ENCODE measurements at regions not wholly inside any gene's neighbourhood (a gene's known extent, or its start where the extent isn't known, plus 50 kb on each side); places are given as distances from the start of the nearest gene placed in this dataset.
A peak's percentile ranks its signal among the peaks of the same experiment; 100 is the strongest.

- intact Hi-C loops (cut with DNase I): no loop called here
- no peaks in the 10 kb centered on the region for H3K4me1 ChIP-seq
- TF ChIP-seq, protein P1, sequence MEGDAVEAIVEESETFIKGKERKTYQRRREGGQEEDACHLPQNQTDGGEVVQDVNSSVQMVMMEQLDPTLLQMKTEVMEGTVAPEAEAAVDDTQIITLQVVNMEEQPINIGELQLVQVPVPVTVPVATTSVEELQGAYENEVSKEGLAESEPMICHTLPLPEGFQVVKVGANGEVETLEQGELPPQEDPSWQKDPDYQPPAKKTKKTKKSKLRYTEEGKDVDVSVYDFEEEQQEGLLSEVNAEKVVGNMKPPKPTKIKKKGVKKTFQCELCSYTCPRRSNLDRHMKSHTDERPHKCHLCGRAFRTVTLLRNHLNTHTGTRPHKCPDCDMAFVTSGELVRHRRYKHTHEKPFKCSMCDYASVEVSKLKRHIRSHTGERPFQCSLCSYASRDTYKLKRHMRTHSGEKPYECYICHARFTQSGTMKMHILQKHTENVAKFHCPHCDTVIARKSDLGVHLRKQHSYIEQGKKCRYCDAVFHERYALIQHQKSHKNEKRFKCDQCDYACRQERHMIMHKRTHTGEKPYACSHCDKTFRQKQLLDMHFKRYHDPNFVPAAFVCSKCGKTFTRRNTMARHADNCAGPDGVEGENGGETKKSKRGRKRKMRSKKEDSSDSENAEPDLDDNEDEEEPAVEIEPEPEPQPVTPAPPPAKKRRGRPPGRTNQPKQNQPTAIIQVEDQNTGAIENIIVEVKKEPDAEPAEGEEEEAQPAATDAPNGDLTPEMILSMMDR (IDR thresholded peaks at IDR 0.05): no peak
- H3K27me3 ChIP-seq: no peaks in the 10 kb centered on the region
- no peaks in the 10 kb centered on the region for H3K9me3 ChIP-seq
- H3K36me3 ChIP-seq: no peaks in the 10 kb centered on the region
- no peak overlapping the region for H3K27ac ChIP-seq
- H3K4me3 ChIP-seq: no peak overlapping the region
- no peak for ATAC-seq
- DNase-seq: no peak
Observed at GRCh38 chr4:24405341-24405740, 179.0 kb downstream of the DHX15 start.

- H3K27me3 ChIP-seq: no peaks in the 10 kb centered on the region
- H3K36me3 ChIP-seq: no peaks in the 10 kb centered on the region
- intact Hi-C loops (cut with DNase I): no loop called here
- DNase-seq (peak in 1 of 4 donors; percentile 11), ATAC-seq (no peak)
- no peaks in the 10 kb centered on the region for H3K4me1 ChIP-seq
- no peak overlapping the region for H3K27ac ChIP-seq
- TF ChIP-seq, protein P1 (IDR thresholded peaks at IDR 0.05): no peak
- no peak overlapping the region for H3K4me3 ChIP-seq
- no peaks in the 10 kb centered on the region for H3K9me3 ChIP-seq
Observed at GRCh38 chr4:24404281-24404680, 180.1 kb downstream of the DHX15 start.

DNA sequence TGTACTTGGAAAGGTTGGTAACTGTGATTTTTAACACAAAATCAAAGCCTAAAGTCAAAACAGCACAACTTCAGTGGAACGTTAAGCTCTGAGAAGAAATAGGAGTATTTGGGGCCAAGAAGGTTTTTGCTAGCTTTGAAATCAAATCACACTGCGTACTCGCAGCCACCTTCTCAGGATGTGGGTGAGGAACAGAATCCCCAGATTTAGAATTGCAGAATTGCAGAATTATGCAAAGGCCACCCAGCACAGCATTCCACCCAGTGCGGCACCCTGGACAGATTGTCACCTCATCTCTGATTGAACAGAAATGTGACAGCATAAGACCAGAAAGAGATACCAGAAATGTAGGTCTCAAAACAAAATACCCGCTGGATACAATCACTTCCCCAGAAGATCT, 181.1 kb downstream of the DHX15 start:
- no peak for ATAC-seq
- intact Hi-C loops (cut with DNase I): no loop called here
- TF ChIP-seq, protein P1 (IDR thresholded peaks at IDR 0.05): no peak
- Histone ChIP-seq H3K4me3 (no peak overlapping the region), H3K27me3 (no peaks in the 10 kb centered on the region), H3K27ac (no peak overlapping the region), H3K9me3 (no peaks in the 10 kb centered on the region), H3K4me1 (no peaks in the 10 kb centered on the region), H3K36me3 (no peaks in the 10 kb centered on the region)
- no peak for DNase-seq

GRCh38 chr4:24400537-24400936, 183.8 kb downstream of the DHX15 start:
- H3K27me3 ChIP-seq: no peaks in the 10 kb centered on the region
- H3K4me1 ChIP-seq: no peaks in the 10 kb centered on the region
- intact Hi-C loops (cut with DNase I): no loop called here
- DNase-seq (no peak), ATAC-seq (no peak)
- no peak overlapping the region for H3K27ac ChIP-seq
- H3K36me3 ChIP-seq: no peaks in the 10 kb centered on the region
- H3K9me3 ChIP-seq: no peaks in the 10 kb centered on the region
- TF ChIP-seq, protein P1 (IDR thresholded peaks at IDR 0.05): no peak
- H3K4me3 ChIP-seq: no peak overlapping the region

DNA sequence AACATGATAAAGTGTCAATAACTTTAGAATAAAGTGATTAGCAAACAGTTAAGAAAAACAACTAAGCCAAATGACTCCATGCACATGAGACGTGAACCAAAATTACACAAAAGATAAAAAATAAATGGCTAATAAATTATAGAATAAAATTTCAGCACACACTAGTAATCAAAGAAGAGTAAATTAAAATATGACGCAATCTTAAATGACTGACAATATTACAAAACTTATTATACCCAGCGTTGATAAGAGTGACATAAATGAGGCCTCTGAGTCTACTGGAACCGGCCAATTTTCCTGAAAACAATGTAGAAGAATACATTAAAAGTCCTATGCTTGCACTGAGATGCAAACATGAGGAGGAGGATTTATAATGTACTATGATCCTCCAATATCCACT, 187.4 kb downstream of the DHX15 start:
- no peaks in the 10 kb centered on the region for H3K4me1 ChIP-seq
- H3K4me3 ChIP-seq: no peak overlapping the region
- DNase-seq (no peak), ATAC-seq (no peak)
- H3K36me3 ChIP-seq: no peaks in the 10 kb centered on the region
- TF ChIP-seq, protein P1 (IDR thresholded peaks at IDR 0.05): no peak
- no peak overlapping the region for H3K27ac ChIP-seq
- intact Hi-C loops (cut with DNase I): no loop called here
- H3K9me3 ChIP-seq: no peaks in the 10 kb centered on the region
- H3K27me3 ChIP-seq: no peaks in the 10 kb centered on the region
